ENCODE measurements at regions not wholly inside any gene's neighbourhood (a gene's known extent, or its start where the extent isn't known, plus 50 kb on each side); places are given as distances from the start of the nearest gene placed in this dataset.

DNA sequence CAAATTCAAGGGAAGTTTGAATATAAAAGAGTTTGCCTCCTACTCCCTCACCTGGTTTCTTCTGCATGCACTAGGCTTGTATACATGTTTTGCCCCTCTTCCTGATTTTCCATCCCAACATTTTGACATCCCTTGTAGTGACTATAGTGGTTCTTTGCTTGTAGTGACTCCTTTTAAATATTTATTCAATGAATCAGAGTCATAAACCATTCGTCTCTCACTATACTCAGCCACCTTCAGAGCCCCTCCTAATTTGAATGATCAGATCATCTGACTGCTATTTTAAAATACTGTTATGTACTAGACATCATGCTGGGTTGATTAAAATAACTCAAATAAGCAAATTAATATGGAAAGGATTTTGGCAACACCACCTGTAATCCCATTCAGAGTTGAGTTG lies 492.1 kb upstream of the PIK3C3 start:
- TF ChIP-seq, protein P1, sequence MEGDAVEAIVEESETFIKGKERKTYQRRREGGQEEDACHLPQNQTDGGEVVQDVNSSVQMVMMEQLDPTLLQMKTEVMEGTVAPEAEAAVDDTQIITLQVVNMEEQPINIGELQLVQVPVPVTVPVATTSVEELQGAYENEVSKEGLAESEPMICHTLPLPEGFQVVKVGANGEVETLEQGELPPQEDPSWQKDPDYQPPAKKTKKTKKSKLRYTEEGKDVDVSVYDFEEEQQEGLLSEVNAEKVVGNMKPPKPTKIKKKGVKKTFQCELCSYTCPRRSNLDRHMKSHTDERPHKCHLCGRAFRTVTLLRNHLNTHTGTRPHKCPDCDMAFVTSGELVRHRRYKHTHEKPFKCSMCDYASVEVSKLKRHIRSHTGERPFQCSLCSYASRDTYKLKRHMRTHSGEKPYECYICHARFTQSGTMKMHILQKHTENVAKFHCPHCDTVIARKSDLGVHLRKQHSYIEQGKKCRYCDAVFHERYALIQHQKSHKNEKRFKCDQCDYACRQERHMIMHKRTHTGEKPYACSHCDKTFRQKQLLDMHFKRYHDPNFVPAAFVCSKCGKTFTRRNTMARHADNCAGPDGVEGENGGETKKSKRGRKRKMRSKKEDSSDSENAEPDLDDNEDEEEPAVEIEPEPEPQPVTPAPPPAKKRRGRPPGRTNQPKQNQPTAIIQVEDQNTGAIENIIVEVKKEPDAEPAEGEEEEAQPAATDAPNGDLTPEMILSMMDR (IDR thresholded peaks at IDR 0.05; ENCODE audit: low read depth, low read length, missing input control) = no peak
- TF ChIP-seq RAD21 (IDR thresholded peaks at IDR 0.05) = no peak
- TF ChIP-seq GABPA (IDR thresholded peaks at IDR 0.05 in 1 of 2, conservative IDR thresholded peaks at IDR 0.05 in 1 of 2) = no peak
- TF ChIP-seq JUND (IDR thresholded peaks at IDR 0.05) = no peak
- no peak for TF ChIP-seq RXRA (IDR thresholded peaks at IDR 0.05)
- TF ChIP-seq, protein P2, sequence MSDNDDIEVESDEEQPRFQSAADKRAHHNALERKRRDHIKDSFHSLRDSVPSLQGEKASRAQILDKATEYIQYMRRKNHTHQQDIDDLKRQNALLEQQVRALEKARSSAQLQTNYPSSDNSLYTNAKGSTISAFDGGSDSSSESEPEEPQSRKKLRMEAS (IDR thresholded peaks at IDR 0.05) = no peak
- TF ChIP-seq, protein P3, sequence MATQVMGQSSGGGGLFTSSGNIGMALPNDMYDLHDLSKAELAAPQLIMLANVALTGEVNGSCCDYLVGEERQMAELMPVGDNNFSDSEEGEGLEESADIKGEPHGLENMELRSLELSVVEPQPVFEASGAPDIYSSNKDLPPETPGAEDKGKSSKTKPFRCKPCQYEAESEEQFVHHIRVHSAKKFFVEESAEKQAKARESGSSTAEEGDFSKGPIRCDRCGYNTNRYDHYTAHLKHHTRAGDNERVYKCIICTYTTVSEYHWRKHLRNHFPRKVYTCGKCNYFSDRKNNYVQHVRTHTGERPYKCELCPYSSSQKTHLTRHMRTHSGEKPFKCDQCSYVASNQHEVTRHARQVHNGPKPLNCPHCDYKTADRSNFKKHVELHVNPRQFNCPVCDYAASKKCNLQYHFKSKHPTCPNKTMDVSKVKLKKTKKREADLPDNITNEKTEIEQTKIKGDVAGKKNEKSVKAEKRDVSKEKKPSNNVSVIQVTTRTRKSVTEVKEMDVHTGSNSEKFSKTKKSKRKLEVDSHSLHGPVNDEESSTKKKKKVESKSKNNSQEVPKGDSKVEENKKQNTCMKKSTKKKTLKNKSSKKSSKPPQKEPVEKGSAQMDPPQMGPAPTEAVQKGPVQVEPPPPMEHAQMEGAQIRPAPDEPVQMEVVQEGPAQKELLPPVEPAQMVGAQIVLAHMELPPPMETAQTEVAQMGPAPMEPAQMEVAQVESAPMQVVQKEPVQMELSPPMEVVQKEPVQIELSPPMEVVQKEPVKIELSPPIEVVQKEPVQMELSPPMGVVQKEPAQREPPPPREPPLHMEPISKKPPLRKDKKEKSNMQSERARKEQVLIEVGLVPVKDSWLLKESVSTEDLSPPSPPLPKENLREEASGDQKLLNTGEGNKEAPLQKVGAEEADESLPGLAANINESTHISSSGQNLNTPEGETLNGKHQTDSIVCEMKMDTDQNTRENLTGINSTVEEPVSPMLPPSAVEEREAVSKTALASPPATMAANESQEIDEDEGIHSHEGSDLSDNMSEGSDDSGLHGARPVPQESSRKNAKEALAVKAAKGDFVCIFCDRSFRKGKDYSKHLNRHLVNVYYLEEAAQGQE (IDR thresholded peaks at IDR 0.05) = no peak
- TF ChIP-seq YY1 (IDR thresholded peaks at IDR 0.05) = no peak
- TF ChIP-seq HNF4G (IDR thresholded peaks at IDR 0.05) = no peak
- no peak for TF ChIP-seq SP1 (IDR thresholded peaks at IDR 0.05)
- TF ChIP-seq TAF1 (conservative IDR thresholded peaks at IDR 0.05) = no peak
- no peak for TF ChIP-seq EGR1 (IDR thresholded peaks at IDR 0.05; ENCODE audit: low read depth in 2 of 2)
- TF ChIP-seq NR2F2 (IDR thresholded peaks at IDR 0.05) = no peak

Data from liver (tissue), 3 donors.